ENCODE measurements at regions not wholly inside any gene's neighbourhood (a gene's known extent, or its start where the extent isn't known, plus 50 kb on each side); places are given as distances from the start of the nearest gene placed in this dataset.

DNA sequence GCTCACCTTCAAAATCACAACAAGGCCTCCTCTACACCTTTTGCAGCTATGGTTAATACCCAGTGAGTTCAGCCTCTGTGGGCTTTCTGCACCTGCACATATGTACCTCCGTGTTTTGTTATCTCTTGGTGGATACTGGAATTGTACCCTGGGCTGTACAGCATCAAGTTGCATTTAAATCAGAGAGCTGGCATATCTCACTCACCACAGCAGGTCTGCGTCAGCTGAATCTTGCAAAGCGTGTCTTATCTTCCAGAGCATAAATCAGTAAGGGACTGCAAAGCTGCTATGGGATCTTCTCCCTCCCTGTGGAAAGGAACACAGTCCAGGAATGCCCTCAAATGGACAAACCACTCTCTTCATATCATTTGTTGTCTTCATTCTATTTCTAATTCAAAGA, 1048.7 kb downstream of the UQCRFS1 start:
- no peak overlapping the region for H3K4me3 ChIP-seq (ENCODE audit: low read length)
- no peak overlapping the region for H3K27ac ChIP-seq (ENCODE audit: low read length)
- no peak for DNase-seq (ENCODE audit: low read depth, low spot score)
- no peaks in the 10 kb centered on the region for H3K27me3 ChIP-seq (ENCODE audit: control insufficient read depth, insufficient read depth, low read length)
- H3K36me3 ChIP-seq (ENCODE audit: control insufficient read depth, insufficient read depth, low read length), result 0 out of 2 replicates have a peak, but pooled peaks cover 2% of the 10 kb centered on the region
- H3K4me1 ChIP-seq (ENCODE audit: control insufficient read depth, insufficient read depth, low read length), result peaks cover 3% of the 10 kb centered on the region
- whole genome bisulfite sequencing (ENCODE audit: insufficient coverage, insufficient read length), result no CpG with 5 or more reads among the region's 3 CpGs
- no peaks in the 10 kb centered on the region for H3K9me3 ChIP-seq (ENCODE audit: control insufficient read depth, insufficient read depth, low read length)

GRCh38 chr19:28159065-28159464, 1053.9 kb downstream of the UQCRFS1 start:
- H3K4me1 ChIP-seq (ENCODE audit: control insufficient read depth, insufficient read depth, low read length), result no peaks in the 10 kb centered on the region
- H3K9me3 ChIP-seq (ENCODE audit: control insufficient read depth, insufficient read depth, low read length), result no peaks in the 10 kb centered on the region
- H3K27me3 ChIP-seq (ENCODE audit: control insufficient read depth, insufficient read depth, low read length), result no peaks in the 10 kb centered on the region

GRCh38 chr19:28155265-28155664, 1057.7 kb downstream of the UQCRFS1 start:
- no peaks in the 10 kb centered on the region for H3K9me3 ChIP-seq (ENCODE audit: control insufficient read depth, insufficient read depth, low read length)
- no peaks in the 10 kb centered on the region for H3K27me3 ChIP-seq (ENCODE audit: control insufficient read depth, insufficient read depth, low read length)
- H3K4me1 ChIP-seq (ENCODE audit: control insufficient read depth, insufficient read depth, low read length), result no peaks in the 10 kb centered on the region
- H3K36me3 ChIP-seq (ENCODE audit: control insufficient read depth, insufficient read depth, low read length), result no peaks in the 10 kb centered on the region
- H3K27ac ChIP-seq (ENCODE audit: low read length), result no peak overlapping the region
- no CpG with 5 or more reads among the region's 1 CpG for WGBS (ENCODE audit: insufficient coverage, insufficient read length)
- no peak overlapping the region for H3K4me3 ChIP-seq (ENCODE audit: low read length)
- DNase-seq (ENCODE audit: low read depth, low spot score), result no peak

More at GRCh38 chr19:28159065-28159464, 1053.9 kb downstream of the UQCRFS1 start:
- H3K4me3 ChIP-seq (ENCODE audit: low read length), result no peak overlapping the region
- H3K27ac ChIP-seq (ENCODE audit: low read length), result no peak overlapping the region
- no peak for DNase-seq (ENCODE audit: low read depth, low spot score)
- H3K36me3 ChIP-seq (ENCODE audit: control insufficient read depth, insufficient read depth, low read length), result no peaks in the 10 kb centered on the region

GRCh38 chr19:28154077-28154476, 1058.9 kb downstream of the UQCRFS1 start:
- H3K9me3 ChIP-seq (ENCODE audit: control insufficient read depth, insufficient read depth, low read length), result no peaks in the 10 kb centered on the region
- WGBS (ENCODE audit: insufficient coverage, insufficient read length), result no CpG with 5 or more reads among the region's 2 CpGs
- H3K4me1 ChIP-seq (ENCODE audit: control insufficient read depth, insufficient read depth, low read length), result no peaks in the 10 kb centered on the region
- no peaks in the 10 kb centered on the region for H3K36me3 ChIP-seq (ENCODE audit: control insufficient read depth, insufficient read depth, low read length)
- no peak for DNase-seq (ENCODE audit: low read depth, low spot score)
- H3K4me3 ChIP-seq (ENCODE audit: low read length), result no peak overlapping the region
- no peak overlapping the region for H3K27ac ChIP-seq (ENCODE audit: low read length)
- no peaks in the 10 kb centered on the region for H3K27me3 ChIP-seq (ENCODE audit: control insufficient read depth, insufficient read depth, low read length)

GRCh38 chr19:28153123-28153522, 1059.8 kb downstream of the UQCRFS1 start:
- Histone ChIP-seq H3K4me1 (ENCODE audit: control insufficient read depth, insufficient read depth, low read length) (no peaks in the 10 kb centered on the region), H3K36me3 (ENCODE audit: control insufficient read depth, insufficient read depth, low read length) (no peaks in the 10 kb centered on the region), H3K27me3 (ENCODE audit: control insufficient read depth, insufficient read depth, low read length) (no peaks in the 10 kb centered on the region), H3K9me3 (ENCODE audit: control insufficient read depth, insufficient read depth, low read length) (no peaks in the 10 kb centered on the region), H3K4me3 (ENCODE audit: low read length) (no peak overlapping the region), H3K27ac (ENCODE audit: low read length) (no peak overlapping the region)
- no CpG with 5 or more reads among the region's 3 CpGs for WGBS (ENCODE audit: insufficient coverage, insufficient read length)
- DNase-seq (ENCODE audit: low read depth, low spot score), result no peak

DNA sequence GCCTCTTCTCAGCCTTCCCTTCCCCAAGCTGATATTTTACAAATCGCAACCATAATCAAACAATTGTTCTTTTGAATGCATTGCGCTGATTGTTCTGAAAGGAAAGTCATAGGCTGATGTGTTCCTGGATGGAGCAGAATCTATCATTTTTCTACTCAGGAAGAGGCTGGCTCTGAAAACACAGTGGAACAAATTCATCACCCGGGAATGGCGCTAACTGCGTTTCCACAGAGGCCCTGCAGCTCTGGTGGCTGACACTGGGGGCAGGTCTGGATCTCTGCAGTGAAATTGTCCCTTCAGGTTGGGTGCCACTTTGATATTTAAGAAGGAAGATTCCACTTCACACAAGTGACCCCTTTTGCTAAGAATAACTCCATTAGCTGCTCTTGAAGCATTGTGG, 1060.8 kb downstream of the UQCRFS1 start:
- WGBS (ENCODE audit: insufficient coverage, insufficient read length), result no CpG with 5 or more reads among the region's 5 CpGs
- Histone ChIP-seq H3K4me1 (ENCODE audit: control insufficient read depth, insufficient read depth, low read length) (no peaks in the 10 kb centered on the region), H3K27ac (ENCODE audit: low read length) (no peak overlapping the region), H3K36me3 (ENCODE audit: control insufficient read depth, insufficient read depth, low read length) (no peaks in the 10 kb centered on the region), H3K4me3 (ENCODE audit: low read length) (no peak overlapping the region), H3K27me3 (ENCODE audit: control insufficient read depth, insufficient read depth, low read length) (no peaks in the 10 kb centered on the region), H3K9me3 (ENCODE audit: control insufficient read depth, insufficient read depth, low read length) (no peaks in the 10 kb centered on the region)
- DNase-seq (ENCODE audit: low read depth, low spot score), result no peak

- H3K4me3 ChIP-seq (ENCODE audit: low read length), result no peak overlapping the region
- no peaks in the 10 kb centered on the region for H3K9me3 ChIP-seq (ENCODE audit: control insufficient read depth, insufficient read depth, low read length)
- H3K36me3 ChIP-seq (ENCODE audit: control insufficient read depth, insufficient read depth, low read length), result no peaks in the 10 kb centered on the region
- WGBS (ENCODE audit: insufficient coverage, insufficient read length), result no CpG with 5 or more reads among the region's 5 CpGs
- no peak overlapping the region for H3K27ac ChIP-seq (ENCODE audit: low read length)
- H3K27me3 ChIP-seq (ENCODE audit: control insufficient read depth, insufficient read depth, low read length), result no peaks in the 10 kb centered on the region
- H3K4me1 ChIP-seq (ENCODE audit: control insufficient read depth, insufficient read depth, low read length), result no peaks in the 10 kb centered on the region
- no peak for DNase-seq (ENCODE audit: low read depth, low spot score)
Measured at GRCh38 chr19:28150129-28150528, 1062.8 kb downstream of the UQCRFS1 start.

DNA sequence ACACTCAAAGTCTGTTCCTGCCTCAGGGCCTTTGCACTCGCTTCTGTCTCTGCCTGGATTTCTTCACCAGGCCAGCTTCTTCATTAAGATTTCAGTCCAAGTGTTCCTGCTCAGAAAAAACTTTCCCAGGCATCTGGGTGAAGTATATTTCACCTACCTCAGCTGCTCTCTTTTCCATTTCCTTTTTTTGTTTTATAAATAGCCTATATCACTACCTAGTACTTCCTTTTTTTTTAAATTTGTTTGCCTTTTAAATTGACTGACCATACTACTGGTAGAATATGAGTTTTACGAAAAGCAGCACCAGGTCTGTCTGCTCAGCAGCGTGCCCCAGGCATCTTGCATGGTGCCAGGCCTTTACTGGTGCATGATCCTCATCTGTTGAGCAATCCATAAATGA, 1064.4 kb downstream of the UQCRFS1 start:
- no peaks in the 10 kb centered on the region for H3K9me3 ChIP-seq (ENCODE audit: control insufficient read depth, insufficient read depth, low read length)
- no peak overlapping the region for H3K27ac ChIP-seq (ENCODE audit: low read length)
- H3K27me3 ChIP-seq (ENCODE audit: control insufficient read depth, insufficient read depth, low read length), result no peaks in the 10 kb centered on the region
- no peaks in the 10 kb centered on the region for H3K36me3 ChIP-seq (ENCODE audit: control insufficient read depth, insufficient read depth, low read length)
- H3K4me3 ChIP-seq (ENCODE audit: low read length), result no peak overlapping the region
- H3K4me1 ChIP-seq (ENCODE audit: control insufficient read depth, insufficient read depth, low read length), result no peaks in the 10 kb centered on the region
- no CpG with 5 or more reads among the region's 3 CpGs for WGBS (ENCODE audit: insufficient coverage, insufficient read length)
- no peak for DNase-seq (ENCODE audit: low read depth, low spot score)

DNA sequence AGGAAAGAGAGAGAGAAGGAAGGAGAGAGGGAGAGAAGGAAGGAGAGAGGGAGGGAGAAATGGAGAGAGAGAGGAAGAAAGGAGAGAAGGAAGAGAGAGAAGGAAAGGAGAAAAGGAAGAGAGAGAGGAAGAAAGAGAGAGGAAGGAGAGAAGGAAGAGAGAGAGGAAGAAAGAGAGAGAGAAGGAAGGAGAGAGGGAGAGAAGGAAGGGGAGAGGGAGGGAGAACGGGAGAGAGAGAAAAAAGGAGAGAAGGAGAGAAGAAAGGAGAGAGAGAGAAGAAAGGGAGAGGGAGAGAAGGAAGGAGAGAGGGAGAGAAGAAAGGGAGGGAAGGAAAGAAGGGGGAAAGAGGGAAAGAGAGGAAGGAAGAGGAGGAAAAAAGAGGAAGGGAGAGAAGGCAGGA, 1070.7 kb downstream of the UQCRFS1 start:
- no peak overlapping the region for H3K4me3 ChIP-seq (ENCODE audit: low read length)
- no CpG with 5 or more reads among the region's 1 CpG for WGBS (ENCODE audit: insufficient coverage, insufficient read length)
- H3K9me3 ChIP-seq (ENCODE audit: control insufficient read depth, insufficient read depth, low read length), result no peaks in the 10 kb centered on the region
- H3K27ac ChIP-seq (ENCODE audit: low read length), result no peak overlapping the region
- DNase-seq (ENCODE audit: low read depth, low spot score), result no peak
- H3K4me1 ChIP-seq (ENCODE audit: control insufficient read depth, insufficient read depth, low read length), result 0 out of 2 replicates have a peak, but pooled peaks cover 1% of the 10 kb centered on the region
- H3K27me3 ChIP-seq (ENCODE audit: control insufficient read depth, insufficient read depth, low read length), result no peaks in the 10 kb centered on the region
- H3K36me3 ChIP-seq (ENCODE audit: control insufficient read depth, insufficient read depth, low read length), result no peaks in the 10 kb centered on the region

DNA sequence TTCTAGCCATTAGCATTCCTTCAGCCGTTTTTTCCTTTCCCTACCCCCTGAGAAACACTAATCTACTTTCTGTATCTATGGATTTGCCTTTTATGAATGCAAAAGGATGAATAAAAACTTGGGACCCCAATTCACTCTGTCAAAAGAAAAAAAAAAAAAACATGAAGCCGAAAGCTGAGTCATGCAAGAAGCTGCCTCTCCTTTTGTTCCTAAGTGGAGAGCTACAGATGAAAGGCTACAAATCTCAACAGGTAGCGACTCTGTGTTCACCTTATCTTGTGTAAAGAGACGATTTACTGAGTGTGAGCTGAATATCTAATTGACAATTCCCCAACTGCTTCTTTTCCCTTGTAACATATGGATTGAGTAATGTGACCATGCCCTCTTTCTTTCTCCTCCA, 1072.8 kb downstream of the UQCRFS1 start:
- Histone ChIP-seq H3K27me3 (ENCODE audit: control insufficient read depth, insufficient read depth, low read length) (no peaks in the 10 kb centered on the region), H3K4me3 (ENCODE audit: low read length) (no peak overlapping the region), H3K4me1 (ENCODE audit: control insufficient read depth, insufficient read depth, low read length) (0 out of 2 replicates have a peak, but pooled peaks cover 1% of the 10 kb centered on the region), H3K9me3 (ENCODE audit: control insufficient read depth, insufficient read depth, low read length) (no peaks in the 10 kb centered on the region), H3K27ac (ENCODE audit: low read length) (no peak overlapping the region), H3K36me3 (ENCODE audit: control insufficient read depth, insufficient read depth, low read length) (no peaks in the 10 kb centered on the region)
- no peak for DNase-seq (ENCODE audit: low read depth, low spot score)
- WGBS (ENCODE audit: insufficient coverage, insufficient read length), result no CpG with 5 or more reads among the region's 4 CpGs

DNA sequence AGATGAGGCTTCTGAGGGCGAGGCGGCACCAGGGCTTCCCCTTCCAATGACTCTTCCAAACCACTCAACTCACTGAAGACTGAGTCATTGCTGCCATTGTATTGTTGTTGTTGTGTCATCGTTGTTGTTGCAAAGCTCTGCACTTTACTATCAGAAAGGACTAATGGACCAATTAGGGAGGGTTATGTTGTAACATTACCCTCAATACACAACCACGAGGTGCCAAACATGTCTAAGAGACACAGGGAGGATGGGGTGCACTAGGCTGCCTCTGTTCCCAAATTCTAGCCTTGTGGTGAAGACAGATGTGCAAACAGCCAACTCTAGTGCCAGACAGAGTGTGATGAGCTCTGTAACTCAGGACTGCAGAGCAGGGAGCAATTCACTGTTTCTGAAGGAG, 1075.2 kb downstream of the UQCRFS1 start:
- WGBS (ENCODE audit: insufficient coverage, insufficient read length), result no CpG with 5 or more reads among the region's 4 CpGs

More for the DNA sequence above, 1075.2 kb downstream of the UQCRFS1 start:
- Histone ChIP-seq H3K36me3 (ENCODE audit: control insufficient read depth, insufficient read depth, low read length) (no peaks in the 10 kb centered on the region), H3K4me3 (ENCODE audit: low read length) (no peak overlapping the region), H3K9me3 (ENCODE audit: control insufficient read depth, insufficient read depth, low read length) (no peaks in the 10 kb centered on the region), H3K27me3 (ENCODE audit: control insufficient read depth, insufficient read depth, low read length) (no peaks in the 10 kb centered on the region), H3K27ac (ENCODE audit: low read length) (no peak overlapping the region), H3K4me1 (ENCODE audit: control insufficient read depth, insufficient read depth, low read length) (0 out of 2 replicates have a peak, but pooled peaks cover 1% of the 10 kb centered on the region)
- DNase-seq (ENCODE audit: low read depth, low spot score), result no peak

All from iPS DF 6.9 (cell line).